ENCODE measurements at regions not wholly inside any gene's neighbourhood (a gene's known extent, or its start where the extent isn't known, plus 50 kb on each side); places are given as distances from the start of the nearest gene placed in this dataset.
A peak's percentile ranks its signal among the peaks of the same experiment; 100 is the strongest.

DNA sequence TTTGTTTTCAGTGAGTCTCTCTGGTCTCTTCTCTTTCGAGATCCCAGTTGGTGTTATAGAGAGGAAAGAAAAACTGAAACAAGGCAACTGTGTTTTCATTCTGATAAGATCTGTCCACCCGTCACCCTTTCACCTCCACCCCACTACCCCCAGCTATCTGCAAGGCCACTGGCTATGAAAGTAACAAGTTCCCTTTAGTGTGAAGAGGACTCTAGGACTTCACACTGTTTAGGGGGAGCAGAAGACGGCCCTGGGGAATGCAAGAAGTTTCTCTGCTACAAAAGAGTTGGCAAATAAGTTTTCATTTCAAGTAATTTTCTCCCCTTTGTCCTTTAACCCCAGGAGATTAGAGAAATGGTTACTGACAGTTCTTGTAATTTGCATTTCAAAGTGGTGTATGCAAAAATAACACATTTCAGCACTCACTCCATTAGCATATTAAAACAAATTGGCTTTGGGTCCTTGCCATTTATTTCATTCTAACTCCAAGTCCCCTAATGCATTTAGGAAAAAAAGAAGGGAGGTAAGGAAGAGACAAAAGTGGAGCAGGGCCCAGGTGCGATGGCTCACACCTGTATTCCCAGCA lies 79.6 kb upstream of the PPM1J start:
- peak overlapping the region; percentile 18 for H3K4me3 Mint-ChIP-seq
- no peak for DNase-seq
- Histone ChIP-seq H3K9me3 (ENCODE audit: control insufficient read depth, insufficient read depth, low read length) (no peaks in the 10 kb centered on the region), H3K27ac (ENCODE audit: low read length) (no peak overlapping the region), H3K36me3 (ENCODE audit: control insufficient read depth, insufficient read depth, low read length) (no peaks in the 10 kb centered on the region), H3K4me3 (ENCODE audit: low read length) (no peak overlapping the region), H3K27me3 (ENCODE audit: control insufficient read depth, insufficient read depth, low read length) (no peaks in the 10 kb centered on the region), H3K4me1 (ENCODE audit: control insufficient read depth, insufficient read depth, low read length) (peaks cover 4% of the 10 kb centered on the region)
- WGBS (ENCODE audit: insufficient coverage), result 57% methylated on average over 2 of the region's 4 CpGs
- peaks cover 30 to 35% of the 10 kb centered on the region in 2 donors for H3K4me1 Mint-ChIP-seq
- peak; percentile 73 to 87 (median 77) for ATAC-seq
- H3K27me3 Mint-ChIP-seq (ENCODE audit: low read depth in 2 of 2), result no peaks in the 10 kb centered on the region
- no peaks in the 10 kb centered on the region for H3K36me3 Mint-ChIP-seq
- H3K27ac Mint-ChIP-seq, result peak overlapping the region; percentile 60
- intact Hi-C loops (cut with micrococcal nuclease), result no loop called here
- no peaks in the 10 kb centered on the region for H3K9me3 Mint-ChIP-seq
- TF ChIP-seq CTCF (IDR thresholded peaks at IDR 0.05), result no peak

DNA sequence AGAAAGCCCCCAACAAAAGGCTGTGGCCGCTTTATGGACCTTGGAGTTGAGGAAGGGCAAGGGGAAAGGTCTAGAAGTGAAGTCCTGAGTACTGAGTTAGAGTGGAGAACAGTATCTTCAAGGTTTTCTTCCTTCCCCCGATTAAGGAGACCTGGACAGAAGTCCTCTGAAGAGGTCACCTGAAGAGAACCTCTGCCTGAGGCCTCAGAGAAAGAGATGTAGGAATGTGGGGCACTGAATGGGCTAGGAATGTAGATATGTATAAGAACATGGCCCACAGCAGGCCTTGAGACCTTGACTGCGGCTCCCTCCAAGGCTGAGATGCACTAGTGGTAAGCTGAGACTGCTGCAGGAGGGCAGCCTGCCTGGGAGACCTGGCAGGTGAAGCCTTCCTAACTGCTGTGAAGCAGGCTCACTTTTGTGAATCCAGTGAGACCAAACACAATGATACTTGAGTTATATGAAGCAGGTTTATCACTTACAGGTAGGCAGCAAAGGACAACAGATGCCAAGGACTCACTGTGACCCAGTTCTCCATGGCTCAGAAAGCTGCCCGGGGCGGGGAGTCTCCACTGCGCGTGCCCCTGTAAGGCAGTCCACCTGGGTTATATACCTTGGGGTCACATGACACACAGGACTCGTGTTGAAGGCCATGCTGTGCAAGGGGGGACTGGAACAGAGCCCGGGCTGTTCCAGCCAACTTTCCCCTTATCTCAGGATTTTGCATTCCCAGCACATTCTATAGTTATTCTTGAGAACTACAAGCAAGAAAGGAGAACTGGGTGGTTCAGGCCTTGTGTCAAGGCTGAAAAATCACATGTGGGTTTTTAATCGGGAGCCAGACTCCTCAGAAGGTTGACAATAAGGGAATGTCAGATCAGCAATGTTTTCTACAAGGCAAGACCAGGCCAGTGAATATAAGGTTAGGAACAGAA lies 78.8 kb upstream of the PPM1J start:
- H3K27me3 Mint-ChIP-seq (ENCODE audit: low read depth in 2 of 2), result no peaks in the 10 kb centered on the region
- no peaks in the 10 kb centered on the region for H3K27me3 ChIP-seq (ENCODE audit: control insufficient read depth, insufficient read depth, low read length)
- ATAC-seq, result peak in 1 of 3 donors; percentile 15
- DNase-seq, result no peak
- peak overlapping the region; percentile 18 for H3K4me3 Mint-ChIP-seq
- TF ChIP-seq CTCF (IDR thresholded peaks at IDR 0.05), result no peak
- H3K9me3 ChIP-seq (ENCODE audit: control insufficient read depth, insufficient read depth, low read length), result no peaks in the 10 kb centered on the region
- H3K27ac ChIP-seq (ENCODE audit: low read length), result no peak overlapping the region
- H3K27ac Mint-ChIP-seq, result peak overlapping the region; percentile 60
- H3K36me3 ChIP-seq (ENCODE audit: control insufficient read depth, insufficient read depth, low read length), result no peaks in the 10 kb centered on the region
- peaks cover 4% of the 10 kb centered on the region for H3K4me1 ChIP-seq (ENCODE audit: control insufficient read depth, insufficient read depth, low read length)
- no peak overlapping the region for H3K4me3 ChIP-seq (ENCODE audit: low read length)
- H3K36me3 Mint-ChIP-seq, result no peaks in the 10 kb centered on the region
- 90% methylated on average over 9 of the region's 10 CpGs for WGBS (ENCODE audit: insufficient coverage)
- intact Hi-C loops (cut with micrococcal nuclease), result no loop called here
- H3K4me1 Mint-ChIP-seq, result peaks cover 30 to 35% of the 10 kb centered on the region in 2 donors
- H3K9me3 Mint-ChIP-seq, result no peaks in the 10 kb centered on the region

- no peak for TF ChIP-seq CTCF (IDR thresholded peaks at IDR 0.05)
- H3K27me3 ChIP-seq (ENCODE audit: control insufficient read depth, insufficient read depth, low read length), result no peaks in the 10 kb centered on the region
- intact Hi-C loops (cut with micrococcal nuclease), result no loop called here
- Mint-ChIP-seq H3K27ac (no peak overlapping the region), H3K27me3 (ENCODE audit: low read depth in 2 of 2) (no peaks in the 10 kb centered on the region), H3K9me3 (no peaks in the 10 kb centered on the region), H3K36me3 (no peaks in the 10 kb centered on the region), H3K4me3 (no peak overlapping the region), H3K4me1 (peaks cover 30 to 35% of the 10 kb centered on the region in 2 donors)
- ATAC-seq (no peak), DNase-seq (no peak)
- H3K4me1 ChIP-seq (ENCODE audit: control insufficient read depth, insufficient read depth, low read length), result peaks cover 4% of the 10 kb centered on the region
- no peak overlapping the region for H3K27ac ChIP-seq (ENCODE audit: low read length)
- no peaks in the 10 kb centered on the region for H3K9me3 ChIP-seq (ENCODE audit: control insufficient read depth, insufficient read depth, low read length)
- H3K4me3 ChIP-seq (ENCODE audit: low read length), result no peak overlapping the region
- WGBS (ENCODE audit: insufficient coverage), result 83% methylated on average over 3 of the region's 3 CpGs
- H3K36me3 ChIP-seq (ENCODE audit: control insufficient read depth, insufficient read depth, low read length), result no peaks in the 10 kb centered on the region
These were observed 76.6 kb upstream of the PPM1J start for GRCh38 chr1:112791723-112792104.

Data from natural killer cell (primary cell).